K562 (cell line): ENCODE measurements at regions not wholly inside any gene's neighbourhood (a gene's known extent, or its start where the extent isn't known, plus 50 kb on each side); places are given as distances from the start of the nearest gene placed in this dataset.

Source experiments
- ATAC-seq: fragments of 200-7000 bp; cut with Tn5 transposase; 3 replicates; pipeline ENCODE4 v1.9.1; 2020; ENCODE audit warnings: moderate library complexity
- BruUV-seq: library from RNA; stranded (reverse); fragments of 400-500 nt; replicated peaks from 2 replicates; lab custom pipeline; 2021; lab: Mats Ljungman, UMichigan
- CTCF ChIA-PET: fragments of 300-600 bp; formaldehyde crosslinking; extraction: SDS; loops from one replicate; lab custom pipeline; 2021; ENCODE audit warnings: low intra/inter-chr PET ratio; lab: Yijun Ruan, JAX
- POLR2A ChIA-PET: fragments of 300-600, 350-650 bp; sonication (Branson Sonifier 250); formaldehyde crosslinking; extraction: SDS; loops from one replicate; lab custom pipeline; 2021; ENCODE audit warnings: antibody characterized with exemption, inconsistent platforms; lab: Yijun Ruan, JAX
- DNase-seq, 4 experiments: peaks; one replicate each; pipeline versions ENCODE4 v3.0.0 to v3.0.0-alpha.2; 2011 to 2018; ENCODE audit warnings: low spot score in 3 of 4, mixed read lengths in 3 of 4; ENCODE audit errors: extremely low read depth in 1 of 4
- FAIRE-seq: peaks from 2 replicates; lab custom pipeline; 2011; peaks lifted over from hg19 to GRCh38; lab: Jason Lieb, UNC
- H2AFZ ChIP-seq: 2 replicates; pipeline ENCODE4 v1.6.0; 2011; ENCODE audit warnings: low read depth, low read length, control low read depth, inconsistent platforms
- H3K27ac ChIP-seq: fragments of 200-600 bp; 3 replicates; pipeline ENCODE4 v1.8.0; 2011; ENCODE audit warnings: low read depth, mild to moderate bottlenecking, control low read depth, inconsistent platforms, low read length, moderate library complexity, mixed read lengths; ENCODE audit errors: extremely low read depth
- H3K27me3 ChIP-seq, 2 experiments: fragments of 300-600 bp in 1 of 2; 2 replicates in 1 of 2; 3 replicates in 1 of 2; pipeline versions ENCODE4 v1.6.0 to v1.8.0; 2011; ENCODE audit warnings: inconsistent platforms in 2 of 2, low read length in 2 of 2, mild to moderate bottlenecking in 1 of 2, mixed read lengths in 1 of 2, moderate library complexity in 1 of 2; ENCODE audit not compliant: control insufficient read depth in 2 of 2, insufficient read depth in 2 of 2
- H3K36me3 ChIP-seq: fragments of 300-600 bp; 3 replicates; pipeline ENCODE4 v1.8.0; 2011; ENCODE audit warnings: mild to moderate bottlenecking, low read length, inconsistent platforms; ENCODE audit not compliant: control insufficient read depth, insufficient read depth
- H3K4me1 ChIP-seq, 2 experiments: fragments of 200-600 bp in 1 of 2; replicated peaks in 1 of 2; 2 replicates in 1 of 2; 3 replicates in 1 of 2; pipeline versions ENCODE4 v1.5.1 to v1.8.0; 2011; ENCODE audit warnings: inconsistent platforms in 2 of 2, low read length in 2 of 2, mild to moderate bottlenecking in 1 of 2, mixed read lengths in 1 of 2, moderate library complexity in 1 of 2; ENCODE audit not compliant: control insufficient read depth in 2 of 2, insufficient read depth in 2 of 2
- H3K4me2 ChIP-seq: 2 replicates; pipeline ENCODE4 v1.6.1; 2011; ENCODE audit warnings: low read length, control low read depth, inconsistent platforms, mixed read lengths; ENCODE audit not compliant: insufficient read depth
- H3K4me3 ChIP-seq: fragments of 200-600 bp; sonication (generic), shearing (Covaris generic); 2 replicates; pipeline ENCODE4 v1.5.1; 2016; ENCODE audit warnings: control low read depth, inconsistent platforms
- H3K79me2 ChIP-seq: fragments of 200-600 bp; 3 replicates; pipeline ENCODE4 v1.8.0; 2011; ENCODE audit warnings: low read length, inconsistent platforms; ENCODE audit not compliant: control insufficient read depth, insufficient read depth
- H3K9ac ChIP-seq, 2 experiments: 2 replicates each; pipeline versions ENCODE4 v1.6.0 to v1.6.1; 2011; ENCODE audit warnings: low read depth in 2 of 2, low read length in 2 of 2, control low read depth in 1 of 2, inconsistent platforms in 1 of 2, mild to moderate bottlenecking in 1 of 2, mixed read lengths in 1 of 2; ENCODE audit not compliant: insufficient read depth in 1 of 2
- H3K9me1 ChIP-seq: one replicate; pipeline ENCODE4 v1.6.0; 2011; ENCODE audit warnings: inconsistent platforms, mild to moderate bottlenecking, low read length, moderate library complexity; ENCODE audit not compliant: control insufficient read depth, insufficient read depth
- H3K9me3 ChIP-seq: replicated peaks from 2 replicates; pipeline ENCODE4 v1.5.1; 2011; ENCODE audit warnings: low read depth, low read length, inconsistent platforms; ENCODE audit not compliant: control insufficient read depth, insufficient read depth
- H4K20me1 ChIP-seq: replicated peaks from 2 replicates; pipeline ENCODE4 v1.6.1; 2011; ENCODE audit warnings: low read length, inconsistent platforms, mixed read lengths; ENCODE audit not compliant: control insufficient read depth, insufficient read depth
- ATF7 ChIP-seq: fragments of 450-650 bp; IDR thresholded peaks from 2 replicates; pipeline ENCODE4 v1.7.1; 2014; ENCODE audit warnings: mild to moderate bottlenecking, moderate library complexity
- ELK1 ChIP-seq: sonication (generic); formaldehyde crosslinking; IDR thresholded peaks from 2 replicates; pipeline ENCODE4 v1.8.1; 2022; ENCODE audit warnings: missing genetic modification reagents
- FUS ChIP-seq: fragments of 200-400 bp; formaldehyde crosslinking; optimal IDR thresholded peaks from 2 replicates; pipeline ENCODE3; 2017; ENCODE audit warnings: low read depth, low read length
- NBN ChIP-seq: fragments of 450-650 bp; IDR thresholded peaks from 2 replicates; pipeline ENCODE4 v1.6.1; 2016; ENCODE audit warnings: low read depth, mild to moderate bottlenecking
- NCOA4 ChIP-seq: fragments of 450-650 bp; IDR thresholded peaks from 2 replicates; pipeline ENCODE4 v1.6.1; 2018; ENCODE audit warnings: mild to moderate bottlenecking; ENCODE audit not compliant: partially characterized antibody
- NFE2 ChIP-seq: IDR thresholded peaks from 2 replicates; pipeline ENCODE4 v1.6.1; 2014; ENCODE audit warnings: antibody characterized with exemption, low read depth
- NONO ChIP-seq, 2 experiments: fragments of 200-400 bp in 1 of 2; fragments of 450-650 bp in 1 of 2; formaldehyde crosslinking in 1 of 2; IDR thresholded peaks; 2 replicates each; pipeline ENCODE4 v1.6.1; 2017; ENCODE audit warnings: low read depth in 2 of 2, mild to moderate bottlenecking in 2 of 2, moderate library complexity in 2 of 2, low read length in 1 of 2
- NR2F6 ChIP-seq: fragments of 450-650 bp; formaldehyde crosslinking; IDR thresholded peaks from 2 replicates; pipeline ENCODE4 v1.4.0; 2020; ENCODE audit warnings: mild to moderate bottlenecking
- POLR2H ChIP-seq: IDR thresholded peaks from 2 replicates; pipeline ENCODE4 v1.6.1; 2016; ENCODE audit warnings: missing genetic modification characterization, low read depth, mild to moderate bottlenecking, control low read depth, missing compliant biosample characterization, moderate library complexity
- SIN3B ChIP-seq: fragments of 450-650 bp; IDR thresholded peaks from 2 replicates; pipeline ENCODE4 v1.6.1; 2017; ENCODE audit warnings: low read depth, mild to moderate bottlenecking, moderate library complexity
- SMARCA5 ChIP-seq: fragments of 450-650 bp; IDR thresholded peaks from 2 replicates; pipeline ENCODE4 v1.6.1; 2016
- ZNF175 ChIP-seq: fragments of 200-800 bp; sonication (Bioruptor generic); IDR thresholded peaks from 2 replicates; pipeline ENCODE4 v1.6.1; 2016; ENCODE audit warnings: low read depth, mild to moderate bottlenecking, missing genetic modification characterization, missing compliant biosample characterization
- ZNF212 ChIP-seq: fragments of 450-650 bp; formaldehyde crosslinking; IDR thresholded peaks from 2 replicates; pipeline ENCODE4 v1.4.0; 2020; ENCODE audit warnings: mild to moderate bottlenecking
- ZNF232 ChIP-seq: sonication (generic); formaldehyde crosslinking; IDR thresholded peaks from 2 replicates; pipeline ENCODE4 v1.8.0; 2022; ENCODE audit warnings: mild to moderate bottlenecking, missing genetic modification reagents
- ZNF408 ChIP-seq: fragments of 250-450 bp; sonication (Bioruptor Pico); IDR thresholded peaks from 2 replicates; pipeline ENCODE4 v1.4.0; 2020; ENCODE audit warnings: low read depth, mild to moderate bottlenecking, moderate library complexity
- ZNF57 ChIP-seq: fragments of 450-650 bp; formaldehyde crosslinking; IDR thresholded peaks from 2 replicates; pipeline ENCODE4 v1.4.0; 2020; ENCODE audit warnings: mild to moderate bottlenecking, moderate library complexity
- whole genome bisulfite sequencing: fragments of 100-300 bp; shearing (Covaris generic); methylation state at CpG from one replicate; pipeline ENCODE4 v1.1.6; 2016; ENCODE audit warnings: low coverage, mixed read lengths; ENCODE audit not compliant: insufficient coverage; ENCODE audit errors: missing lambda C conversion rate; 5-methylcytosine and 5-hydroxymethylcytosine counted together
- in situ Hi-C: fragments of 300-500 bp; cut with MboI; formaldehyde crosslinking; loops from 4 replicates; pipeline ENCODE4 v1.15.0; 2018; ENCODE audit warnings: inconsistent platforms, mixed read lengths
- intact Hi-C: fragments of 100-400 bp; cut with micrococcal nuclease; formaldehyde crosslinking; loops from 2 replicates; pipeline ENCODE4 v1.14.2; 2022
- TF ChIP-seq, protein P1 (sequence below): IDR thresholded peaks from 2 replicates; pipeline ENCODE4 v1.6.1; 2014; ENCODE audit warnings: antibody characterized with exemption
- TF ChIP-seq, protein P2 (sequence below), 3 experiments: fragments of 200-800 bp in 1 of 3; sonication (Bioruptor generic) in 1 of 3; sonication (generic) in 1 of 3; formaldehyde crosslinking in 1 of 3; IDR thresholded peaks; 2 replicates each; pipeline versions ENCODE4 v1.6.1 to v1.8.0; 2016 to 2022; ENCODE audit warnings: mild to moderate bottlenecking in 2 of 3, missing compliant biosample characterization in 2 of 3, missing genetic modification characterization in 2 of 3, missing genetic modification reagents in 1 of 3

DNA sequence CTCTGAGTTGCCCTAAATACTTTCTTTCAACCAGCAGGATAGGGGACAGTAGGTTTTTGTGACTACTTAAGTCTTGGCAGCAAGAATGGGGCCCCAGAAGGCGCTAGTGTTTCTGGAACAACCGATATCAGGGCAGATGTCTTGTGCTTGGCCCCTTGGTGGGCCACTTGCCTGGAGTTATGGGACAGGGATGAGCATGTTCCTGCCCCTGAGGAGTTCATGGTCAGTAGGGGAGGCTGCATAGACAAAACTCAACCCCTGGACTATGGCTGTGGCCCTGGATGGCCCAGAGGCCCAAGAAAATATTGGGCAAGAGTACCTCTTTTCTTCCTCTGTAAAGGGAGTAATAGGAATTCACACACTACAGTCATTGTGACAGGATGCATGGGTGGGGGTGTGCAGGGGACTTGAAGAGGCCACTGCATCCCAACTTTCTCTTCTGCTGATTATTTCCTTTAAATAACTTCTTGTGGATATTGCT is 57.7 kb upstream of the IGFBP3 start:
- Histone ChIP-seq H3K27me3 (no peaks in the 10 kb centered on the region), H3K9me3 (no peaks in the 10 kb centered on the region), H3K9ac (no peak overlapping the region), H3K9me1 (no peaks in the 10 kb centered on the region), H3K79me2 (no peaks in the 10 kb centered on the region), H3K4me1 (no peaks in the 10 kb centered on the region), H3K36me3 (no peaks in the 10 kb centered on the region), H3K27ac (no peak overlapping the region), H4K20me1 (no peaks in the 10 kb centered on the region), H3K4me2 (no peak overlapping the region), H3K4me3 (no peak overlapping the region), H2AFZ (no peak overlapping the region)
- POLR2A ChIA-PET: no interaction called here
- FAIRE-seq (no peak), DNase-seq (no peak), ATAC-seq (no peak)
- intact Hi-C loops (no loop called here), in situ Hi-C loops (no loop called here)
- TF ChIP-seq NR2F6: no peak
- TF ChIP-seq, protein P1, sequence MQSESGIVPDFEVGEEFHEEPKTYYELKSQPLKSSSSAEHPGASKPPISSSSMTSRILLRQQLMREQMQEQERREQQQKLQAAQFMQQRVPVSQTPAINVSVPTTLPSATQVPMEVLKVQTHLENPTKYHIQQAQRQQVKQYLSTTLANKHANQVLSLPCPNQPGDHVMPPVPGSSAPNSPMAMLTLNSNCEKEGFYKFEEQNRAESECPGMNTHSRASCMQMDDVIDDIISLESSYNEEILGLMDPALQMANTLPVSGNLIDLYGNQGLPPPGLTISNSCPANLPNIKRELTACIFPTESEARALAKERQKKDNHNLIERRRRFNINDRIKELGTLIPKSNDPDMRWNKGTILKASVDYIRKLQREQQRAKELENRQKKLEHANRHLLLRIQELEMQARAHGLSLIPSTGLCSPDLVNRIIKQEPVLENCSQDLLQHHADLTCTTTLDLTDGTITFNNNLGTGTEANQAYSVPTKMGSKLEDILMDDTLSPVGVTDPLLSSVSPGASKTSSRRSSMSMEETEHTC: no peak
- TF ChIP-seq ZNF212: no peak
- no peak for TF ChIP-seq ZNF232 (CRISPR knock-in tag)
- no peak for TF ChIP-seq POLR2H (tag)
- TF ChIP-seq SIN3B: no peak
- TF ChIP-seq ZNF57 (CRISPR knock-in tag): no peak
- no peak for TF ChIP-seq ATF7
- no peak for TF ChIP-seq ZNF175 (CRISPR knock-in tag)
- TF ChIP-seq NCOA4: no peak
- TF ChIP-seq NBN: no peak
- TF ChIP-seq, protein P2, sequence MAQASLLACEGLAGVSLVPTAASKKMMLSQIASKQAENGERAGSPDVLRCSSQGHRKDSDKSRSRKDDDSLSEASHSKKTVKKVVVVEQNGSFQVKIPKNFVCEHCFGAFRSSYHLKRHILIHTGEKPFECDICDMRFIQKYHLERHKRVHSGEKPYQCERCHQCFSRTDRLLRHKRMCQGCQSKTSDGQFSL (CRISPR knock-in tag; IDR thresholded peaks at IDR 0.05): no peak
- TF ChIP-seq, protein P2 (tag; IDR thresholded peaks at IDR 0.05): no peak
- no peak for TF ChIP-seq ZNF408 (CRISPR knock-in tag)
- no peak for TF ChIP-seq FUS
- no peak for TF ChIP-seq ELK1
- TF ChIP-seq NFE2: no peak
- TF ChIP-seq SMARCA5: no peak
- TF ChIP-seq NONO (IDR thresholded peaks at IDR 0.05; ENCODE audit: low read depth in 2 of 2, low read length in 1 of 2): no peak
- CTCF ChIA-PET: no interaction called here
- no TSS peak for BruUV-seq
- WGBS: 0% methylated on average over 2 of the region's 2 CpGs
